Naive thymus-derived CD8-positive, alpha-beta T cell (primary cell): ENCODE measurements at regions not wholly inside any gene's neighbourhood (a gene's known extent, or its start where the extent isn't known, plus 50 kb on each side); places are given as distances from the start of the nearest gene placed in this dataset.

ENCODE experiments used
- ATAC-seq, 2 donors: fragments of 150-1000 bp; cut with Tn5 transposase in 1 of 2; sonication (Bioruptor Pico), chemical (Tn5 transposase) in 1 of 2; 1 replicate in 1 of 2; 2 replicates in 1 of 2; pipeline ENCODE4 v1.10.0; 2021; ENCODE audit warnings: mild to moderate bottlenecking in 2 of 2, moderate library complexity in 2 of 2
- POLR2A ChIA-PET: fragments of 350-600 bp; sonication (Branson Sonifier 250); formaldehyde crosslinking; loops from one replicate; lab custom pipeline; 2021; ENCODE audit warnings: antibody characterized with exemption; lab: Charles Lee
- DNase-seq, 10 donors: peaks; one replicate each; pipeline versions ENCODE4 v3.0.0 to v3.0.0-alpha.2; 2020 to 2022
- H3K27ac Mint-ChIP-seq, 10 donors: one replicate each; pipeline ENCODE4 v1.8.0; 2020 to 2022; ENCODE audit warnings: mild to moderate bottlenecking in 10 of 10, mixed read lengths in 10 of 10, moderate library complexity in 4 of 10, inconsistent platforms in 1 of 10
- H3K27me3 Mint-ChIP-seq, 5 donors: one replicate each; pipeline ENCODE4 v1.8.0; 2021 to 2022; ENCODE audit warnings: mixed read lengths in 5 of 5
- H3K36me3 Mint-ChIP-seq, 3 donors: one replicate each; pipeline ENCODE4 v1.8.0; 2020 to 2022; ENCODE audit warnings: mixed read lengths in 3 of 3, mild to moderate bottlenecking in 2 of 3, inconsistent platforms in 1 of 3
- H3K4me1 Mint-ChIP-seq, 4 donors: one replicate each; pipeline ENCODE4 v1.8.0; 2021 to 2022; ENCODE audit warnings: mixed read lengths in 4 of 4
- H3K4me3 Mint-ChIP-seq, 10 donors: one replicate each; pipeline ENCODE4 v1.8.0; 2020 to 2022; ENCODE audit warnings: mild to moderate bottlenecking in 10 of 10, mixed read lengths in 10 of 10, moderate library complexity in 6 of 10, inconsistent platforms in 1 of 10
- H3K9me3 Mint-ChIP-seq, 9 donors: one replicate each; pipeline ENCODE4 v1.8.0; 2020 to 2022; ENCODE audit warnings: mixed read lengths in 9 of 9, mild to moderate bottlenecking in 3 of 9, inconsistent platforms in 1 of 9, moderate library complexity in 1 of 9

DNA sequence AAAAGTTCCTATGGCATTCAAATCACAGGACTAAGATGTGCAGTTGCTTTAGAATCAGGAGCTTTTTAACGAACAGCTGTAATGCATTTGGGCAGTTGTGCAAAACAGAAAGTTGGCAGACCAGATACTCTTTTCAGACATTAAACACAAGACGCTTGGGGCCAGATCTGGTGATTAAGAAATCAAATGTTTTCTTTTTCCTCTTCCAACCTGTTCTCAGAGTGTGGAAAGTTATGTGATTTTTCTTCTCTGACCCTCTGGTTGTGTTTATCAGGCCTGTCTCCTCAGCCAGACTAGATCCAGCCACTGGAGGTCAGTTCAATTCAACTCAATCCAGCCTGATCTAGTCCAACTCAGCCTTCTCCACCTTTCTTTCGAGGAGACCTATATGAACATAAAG lies 298.5 kb upstream of the PCSK5 start:
- Mint-ChIP-seq H3K27ac (no peak overlapping the region), H3K27me3 (peaks cover 0 to 11% (median 3%) of the 10 kb centered on the region in 5 donors), H3K9me3 (peaks cover 0 to 12% (median 5%) of the 10 kb centered on the region in 9 donors), H3K4me3 (no peak overlapping the region), H3K36me3 (no peaks in the 10 kb centered on the region), H3K4me1 (no peaks in the 10 kb centered on the region)
- DNase-seq (no peak), ATAC-seq (no peak)
- POLR2A ChIA-PET, result no interaction called here

- no peak overlapping the region for H3K27ac Mint-ChIP-seq
- H3K36me3 Mint-ChIP-seq, result no peaks in the 10 kb centered on the region
- ATAC-seq (no peak), DNase-seq (no peak)
- peaks cover 0 to 16% (median 4%) of the 10 kb centered on the region in 5 donors for H3K27me3 Mint-ChIP-seq
- no peaks in the 10 kb centered on the region for H3K4me1 Mint-ChIP-seq
- POLR2A ChIA-PET, result no interaction called here
- H3K4me3 Mint-ChIP-seq, result no peak overlapping the region
- peaks cover 0 to 12% (median 5%) of the 10 kb centered on the region in 9 donors for H3K9me3 Mint-ChIP-seq
Measured at GRCh38 chr9:75592586-75592985, 297.9 kb upstream of the PCSK5 start.

GRCh38 chr9:75593920-75594319 lies 296.6 kb upstream of the PCSK5 start:
- POLR2A ChIA-PET, result no interaction called here
- H3K4me1 Mint-ChIP-seq, result no peaks in the 10 kb centered on the region
- ATAC-seq, result no peak
- no peak overlapping the region for H3K4me3 Mint-ChIP-seq
- no peak for DNase-seq
- peaks cover 0 to 16% (median 4%) of the 10 kb centered on the region in 5 donors for H3K27me3 Mint-ChIP-seq
- H3K9me3 Mint-ChIP-seq, result peaks cover 0 to 12% (median 5%) of the 10 kb centered on the region in 9 donors
- H3K27ac Mint-ChIP-seq, result no peak overlapping the region
- no peaks in the 10 kb centered on the region for H3K36me3 Mint-ChIP-seq

DNA sequence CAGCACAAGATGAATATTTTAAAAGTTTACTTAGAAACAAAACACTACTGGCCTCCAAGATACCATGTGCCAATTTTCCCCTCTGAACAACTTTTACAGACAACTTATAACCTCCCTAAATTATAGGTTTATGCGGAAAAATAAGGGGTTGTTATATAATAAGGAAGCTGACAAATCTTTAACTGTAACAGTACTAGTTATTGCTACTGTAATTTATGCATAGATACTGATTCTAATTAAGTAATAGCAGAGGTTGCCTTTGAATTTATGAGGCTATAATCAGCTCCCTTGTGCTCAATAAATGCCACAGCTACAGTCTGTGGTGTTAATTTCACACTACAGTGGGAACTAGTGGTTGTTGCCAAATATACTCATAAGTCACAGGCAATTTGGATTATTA lies 291.3 kb upstream of the PCSK5 start:
- no peaks in the 10 kb centered on the region for H3K36me3 Mint-ChIP-seq
- POLR2A ChIA-PET, result no interaction called here
- peaks cover 0 to 3% (median 0%) of the 10 kb centered on the region in 9 donors for H3K9me3 Mint-ChIP-seq
- no peak overlapping the region for H3K4me3 Mint-ChIP-seq
- no peak overlapping the region for H3K27ac Mint-ChIP-seq
- H3K27me3 Mint-ChIP-seq, result peaks cover 0 to 18% (median 1%) of the 10 kb centered on the region in 5 donors
- DNase-seq (no peak), ATAC-seq (no peak)
- no peaks in the 10 kb centered on the region for H3K4me1 Mint-ChIP-seq

DNA sequence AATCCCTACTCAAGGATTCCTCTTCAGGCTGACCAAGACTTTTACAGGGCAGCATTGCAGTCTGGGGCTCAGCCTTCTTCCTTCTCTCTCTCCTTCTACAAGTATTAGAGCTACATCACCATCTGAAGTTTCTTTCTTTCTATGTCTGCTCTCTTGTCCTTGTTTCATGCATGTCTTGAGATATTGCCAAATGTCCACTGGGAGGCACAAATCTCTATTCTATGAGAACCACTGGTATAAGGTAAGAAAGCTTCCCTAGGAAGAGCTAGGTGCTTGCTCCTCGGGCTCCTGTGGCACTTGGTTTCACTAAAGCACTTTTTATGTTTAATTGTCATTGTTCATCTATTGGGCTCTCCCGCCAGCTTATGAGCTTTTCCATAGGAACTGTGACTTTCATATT lies 289.2 kb upstream of the PCSK5 start:
- H3K4me3 Mint-ChIP-seq, result no peak overlapping the region
- no peaks in the 10 kb centered on the region for H3K36me3 Mint-ChIP-seq
- peaks cover 0 to 30% (median 1%) of the 10 kb centered on the region in 5 donors for H3K27me3 Mint-ChIP-seq
- no peak overlapping the region for H3K27ac Mint-ChIP-seq
- POLR2A ChIA-PET, result no interaction called here
- no peak for ATAC-seq
- H3K4me1 Mint-ChIP-seq, result no peaks in the 10 kb centered on the region
- H3K9me3 Mint-ChIP-seq, result no peaks in the 10 kb centered on the region
- no peak for DNase-seq

GRCh38 chr9:75602060-75602459 lies 288.4 kb upstream of the PCSK5 start:
- no peak for DNase-seq
- Mint-ChIP-seq H3K27ac (no peak overlapping the region), H3K9me3 (no peaks in the 10 kb centered on the region), H3K36me3 (no peaks in the 10 kb centered on the region), H3K27me3 (peaks cover 0 to 34% (median 1%) of the 10 kb centered on the region in 5 donors), H3K4me3 (no peak overlapping the region), H3K4me1 (no peaks in the 10 kb centered on the region)
- ATAC-seq, result no peak
- POLR2A ChIA-PET, result no interaction called here

DNA sequence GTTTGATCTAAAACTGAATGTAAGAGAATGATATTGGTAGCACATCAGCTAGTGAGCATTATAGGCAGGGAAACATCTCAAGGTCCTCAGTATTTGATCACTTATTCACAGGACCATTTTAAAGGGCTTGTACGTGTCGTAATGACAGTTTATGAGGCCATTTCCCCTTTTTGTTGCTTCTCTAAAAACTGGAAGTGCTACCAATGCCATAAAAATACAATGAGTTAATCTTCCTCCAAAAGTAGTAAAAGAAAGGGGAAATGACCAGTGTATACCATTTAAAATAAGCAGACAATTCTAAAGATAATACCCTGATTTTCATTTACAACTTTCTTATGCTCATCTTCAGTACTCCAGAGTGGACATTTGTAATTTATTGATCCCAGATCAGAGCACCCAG lies 285.8 kb upstream of the PCSK5 start:
- no peaks in the 10 kb centered on the region for H3K4me1 Mint-ChIP-seq
- peaks cover 5 to 39% (median 7%) of the 10 kb centered on the region in 5 donors for H3K27me3 Mint-ChIP-seq
- H3K4me3 Mint-ChIP-seq, result no peak overlapping the region
- H3K36me3 Mint-ChIP-seq, result no peaks in the 10 kb centered on the region
- no peaks in the 10 kb centered on the region for H3K9me3 Mint-ChIP-seq
- no peak overlapping the region for H3K27ac Mint-ChIP-seq
- DNase-seq, result no peak
- POLR2A ChIA-PET, result no interaction called here
- ATAC-seq, result no peak

- peaks cover 9 to 55% (median 17%) of the 10 kb centered on the region in 5 donors for H3K27me3 Mint-ChIP-seq
- DNase-seq, result no peak
- peaks cover 0 to 2% (median 0%) of the 10 kb centered on the region in 9 donors for H3K9me3 Mint-ChIP-seq
- H3K4me1 Mint-ChIP-seq, result no peaks in the 10 kb centered on the region
- H3K36me3 Mint-ChIP-seq, result no peaks in the 10 kb centered on the region
- ATAC-seq, result no peak
- POLR2A ChIA-PET, result no interaction called here
- H3K4me3 Mint-ChIP-seq, result no peak overlapping the region
- H3K27ac Mint-ChIP-seq, result no peak overlapping the region
Measured at GRCh38 chr9:75607521-75607920, 283.0 kb upstream of the PCSK5 start.

DNA sequence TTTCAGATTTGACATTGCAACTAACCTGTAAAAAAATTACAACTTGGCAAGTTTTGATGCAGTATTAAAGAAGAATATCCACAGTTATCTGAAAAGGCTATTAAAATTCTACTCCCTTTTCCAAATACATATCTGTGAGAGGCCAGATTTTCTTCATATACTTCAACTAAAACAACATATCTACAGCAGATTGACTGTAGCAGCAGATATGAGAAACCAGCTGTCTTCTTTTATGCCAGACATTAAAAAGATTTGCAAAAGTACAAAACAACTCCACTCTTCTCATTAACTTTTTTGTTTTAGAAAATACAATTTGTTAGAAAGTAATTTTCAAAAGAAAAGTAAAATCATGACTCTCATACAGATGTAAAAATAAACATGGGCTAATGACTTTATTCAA lies 281.1 kb upstream of the PCSK5 start:
- Mint-ChIP-seq H3K36me3 (no peaks in the 10 kb centered on the region), H3K4me3 (no peak overlapping the region), H3K4me1 (no peaks in the 10 kb centered on the region), H3K9me3 (peaks cover 0 to 2% (median 0%) of the 10 kb centered on the region in 9 donors), H3K27ac (no peak overlapping the region), H3K27me3 (peaks cover 9 to 55% (median 17%) of the 10 kb centered on the region in 5 donors)
- ATAC-seq (no peak), DNase-seq (no peak)
- POLR2A ChIA-PET, result no interaction called here

DNA sequence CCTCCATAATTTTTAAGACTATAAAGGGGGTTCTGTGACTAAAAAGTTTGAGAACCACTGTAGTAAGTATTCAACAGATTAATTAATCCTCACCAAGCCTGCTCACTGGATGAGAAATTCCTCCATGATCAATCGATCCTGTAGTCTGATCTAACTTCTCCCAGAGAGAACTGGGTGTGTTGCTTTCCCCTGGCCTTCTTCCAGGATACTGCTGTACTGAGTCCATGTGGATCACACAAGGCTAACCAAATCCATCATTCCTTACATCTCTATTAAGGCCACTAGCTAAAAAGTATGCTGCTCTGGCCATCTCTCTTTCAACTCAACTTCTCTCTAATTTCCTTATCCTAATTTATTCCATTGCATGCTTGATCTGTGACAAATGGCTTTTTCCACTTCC lies 280.2 kb upstream of the PCSK5 start:
- no peaks in the 10 kb centered on the region for H3K4me1 Mint-ChIP-seq
- peaks cover 0 to 2% (median 0%) of the 10 kb centered on the region in 9 donors for H3K9me3 Mint-ChIP-seq
- H3K36me3 Mint-ChIP-seq, result no peaks in the 10 kb centered on the region
- H3K27ac Mint-ChIP-seq, result no peak overlapping the region
- no peak for DNase-seq
- H3K27me3 Mint-ChIP-seq, result peaks cover 9 to 53% (median 17%) of the 10 kb centered on the region in 5 donors
- no peak overlapping the region for H3K4me3 Mint-ChIP-seq
- no peak for ATAC-seq
- POLR2A ChIA-PET, result no interaction called here

DNA sequence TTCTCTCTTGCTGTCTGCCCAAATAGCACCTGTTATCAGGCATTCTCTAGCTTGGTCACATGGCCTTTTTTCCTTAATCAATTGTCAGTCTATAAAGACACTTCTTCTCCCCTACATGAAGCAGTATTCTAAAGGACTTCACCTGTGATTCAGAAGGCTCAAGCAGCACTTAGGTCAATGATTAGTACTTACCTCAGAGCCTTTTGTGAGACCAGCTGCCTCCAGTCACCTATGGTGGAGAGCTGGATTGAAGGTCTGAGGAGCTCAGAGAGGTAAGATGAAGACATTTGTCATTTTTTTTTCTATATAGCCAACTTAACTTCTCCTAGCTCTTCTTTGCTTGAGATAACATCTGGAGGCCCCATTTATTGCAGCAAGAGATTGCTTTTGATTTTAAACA lies 278.3 kb upstream of the PCSK5 start:
- Mint-ChIP-seq H3K27me3 (peaks cover 17 to 53% (median 25%) of the 10 kb centered on the region in 5 donors), H3K27ac (no peak overlapping the region), H3K4me1 (no peaks in the 10 kb centered on the region), H3K36me3 (no peaks in the 10 kb centered on the region), H3K9me3 (peaks cover 0 to 2% (median 0%) of the 10 kb centered on the region in 9 donors), H3K4me3 (no peak overlapping the region)
- ATAC-seq (no peak), DNase-seq (no peak)
- POLR2A ChIA-PET, result no interaction called here

DNA sequence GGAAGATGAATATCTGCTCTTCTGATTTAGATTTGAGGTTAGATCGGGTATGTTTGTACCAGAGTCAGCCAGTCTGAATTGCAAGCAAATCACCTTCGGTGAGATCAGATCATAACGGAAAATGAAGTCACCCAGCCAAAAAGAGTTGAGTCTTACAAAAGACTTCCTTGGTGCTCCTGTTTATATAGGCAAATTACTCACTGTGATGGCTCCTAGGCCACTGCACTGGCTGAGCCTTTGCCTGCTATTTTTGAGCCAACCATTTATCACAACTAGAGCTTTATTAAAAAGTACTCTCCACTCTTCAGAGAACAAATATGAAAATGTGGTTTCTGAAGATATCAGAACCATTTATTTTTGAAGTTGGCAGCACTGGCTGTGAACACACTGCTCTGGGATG lies 277.7 kb upstream of the PCSK5 start:
- H3K9me3 Mint-ChIP-seq, result peaks cover 0 to 2% (median 0%) of the 10 kb centered on the region in 9 donors
- ATAC-seq, result no peak
- H3K27me3 Mint-ChIP-seq, result peaks cover 16 to 49% (median 26%) of the 10 kb centered on the region in 5 donors
- no peak overlapping the region for H3K4me3 Mint-ChIP-seq
- POLR2A ChIA-PET, result no interaction called here
- DNase-seq, result no peak
- no peaks in the 10 kb centered on the region for H3K36me3 Mint-ChIP-seq
- no peaks in the 10 kb centered on the region for H3K4me1 Mint-ChIP-seq
- H3K27ac Mint-ChIP-seq, result no peak overlapping the region

DNA sequence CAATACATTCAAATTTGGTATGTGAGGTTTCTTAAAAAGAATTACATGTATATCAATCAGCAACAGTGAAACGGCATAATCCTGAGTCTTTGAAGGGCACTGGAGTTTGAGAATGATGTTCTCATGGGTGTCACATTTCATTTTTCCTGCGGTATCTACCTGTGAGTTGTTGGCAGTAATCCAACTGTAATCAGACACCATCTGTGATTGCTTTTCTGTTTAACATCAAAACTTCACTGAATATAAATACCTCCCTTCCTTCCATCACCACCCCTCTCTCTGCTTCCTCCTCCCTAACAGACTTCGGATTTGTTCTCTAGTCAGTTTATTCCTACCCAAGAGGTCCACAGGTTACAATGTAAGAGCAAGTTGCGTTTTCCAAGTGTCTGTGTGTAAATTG lies 275.2 kb upstream of the PCSK5 start:
- DNase-seq (no peak), ATAC-seq (no peak)
- H3K36me3 Mint-ChIP-seq, result no peaks in the 10 kb centered on the region
- no peaks in the 10 kb centered on the region for H3K4me1 Mint-ChIP-seq
- no peak overlapping the region for H3K4me3 Mint-ChIP-seq
- H3K27ac Mint-ChIP-seq, result no peak overlapping the region
- peaks cover 0 to 2% (median 0%) of the 10 kb centered on the region in 9 donors for H3K9me3 Mint-ChIP-seq
- POLR2A ChIA-PET, result no interaction called here
- H3K27me3 Mint-ChIP-seq, result peaks cover 15 to 39% (median 22%) of the 10 kb centered on the region in 5 donors

DNA sequence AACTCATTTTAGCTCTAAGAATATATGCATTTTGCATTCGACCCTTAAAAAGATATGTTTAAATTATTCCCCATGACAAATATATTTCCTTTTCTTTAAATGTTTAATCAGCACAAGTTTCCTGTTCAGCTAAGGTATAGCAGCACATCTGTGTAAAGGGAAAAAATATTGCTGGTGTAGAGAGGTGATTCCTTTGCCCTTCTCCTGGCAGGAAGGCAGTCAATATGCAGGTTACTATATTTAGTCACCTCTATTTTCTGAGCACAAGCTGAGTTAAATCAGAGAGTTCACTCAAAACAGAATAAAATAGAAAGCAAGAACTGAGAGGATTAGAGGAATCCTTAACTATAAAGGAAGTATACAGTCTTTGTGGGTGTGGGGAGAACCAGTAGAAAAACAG lies 274.4 kb upstream of the PCSK5 start:
- H3K9me3 Mint-ChIP-seq, result peaks cover 0 to 2% (median 0%) of the 10 kb centered on the region in 9 donors
- no peaks in the 10 kb centered on the region for H3K4me1 Mint-ChIP-seq
- DNase-seq (no peak), ATAC-seq (no peak)
- peaks cover 13 to 37% (median 16%) of the 10 kb centered on the region in 5 donors for H3K27me3 Mint-ChIP-seq
- H3K27ac Mint-ChIP-seq, result no peak overlapping the region
- POLR2A ChIA-PET, result no interaction called here
- no peaks in the 10 kb centered on the region for H3K36me3 Mint-ChIP-seq
- H3K4me3 Mint-ChIP-seq, result no peak overlapping the region
